GM10266 (cell line): ENCODE measurements at regions not wholly inside any gene's neighbourhood (a gene's known extent, or its start where the extent isn't known, plus 50 kb on each side); places are given as distances from the start of the nearest gene placed in this dataset.

Source experiments
- DNase-seq: peaks from one replicate; pipeline ENCODE4 v3.0.0; 2012; ENCODE audit errors: extremely low spot score
- TF ChIP-seq, protein P1 (sequence below): IDR thresholded peaks from 2 replicates; pipeline ENCODE4 v1.5.1; 2012; ENCODE audit warnings: mild to moderate bottlenecking, low read depth; ENCODE audit not compliant: control insufficient read depth, insufficient read depth; ENCODE audit errors: missing control alignments

DNA sequence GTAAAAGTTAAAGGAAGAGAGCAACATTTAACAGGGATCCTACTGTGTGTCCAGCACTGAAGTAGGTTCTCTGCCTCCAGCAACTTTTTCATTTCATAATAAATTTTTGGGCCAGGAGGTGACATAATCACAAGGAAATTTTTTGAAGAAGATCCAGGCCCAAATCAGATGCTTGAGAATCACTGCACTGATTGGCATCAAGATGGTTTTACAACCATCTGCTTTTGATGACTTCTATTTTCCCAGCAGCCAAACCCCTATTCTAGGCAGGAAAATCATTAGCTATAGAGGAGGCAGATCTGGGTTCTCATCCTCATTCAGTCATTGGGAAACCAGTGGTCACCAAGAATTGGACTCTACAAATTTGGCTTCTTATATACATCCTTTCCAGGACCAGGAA is 79.0 kb downstream of the ARL4A start:
- no peak for DNase-seq
- TF ChIP-seq, protein P1, sequence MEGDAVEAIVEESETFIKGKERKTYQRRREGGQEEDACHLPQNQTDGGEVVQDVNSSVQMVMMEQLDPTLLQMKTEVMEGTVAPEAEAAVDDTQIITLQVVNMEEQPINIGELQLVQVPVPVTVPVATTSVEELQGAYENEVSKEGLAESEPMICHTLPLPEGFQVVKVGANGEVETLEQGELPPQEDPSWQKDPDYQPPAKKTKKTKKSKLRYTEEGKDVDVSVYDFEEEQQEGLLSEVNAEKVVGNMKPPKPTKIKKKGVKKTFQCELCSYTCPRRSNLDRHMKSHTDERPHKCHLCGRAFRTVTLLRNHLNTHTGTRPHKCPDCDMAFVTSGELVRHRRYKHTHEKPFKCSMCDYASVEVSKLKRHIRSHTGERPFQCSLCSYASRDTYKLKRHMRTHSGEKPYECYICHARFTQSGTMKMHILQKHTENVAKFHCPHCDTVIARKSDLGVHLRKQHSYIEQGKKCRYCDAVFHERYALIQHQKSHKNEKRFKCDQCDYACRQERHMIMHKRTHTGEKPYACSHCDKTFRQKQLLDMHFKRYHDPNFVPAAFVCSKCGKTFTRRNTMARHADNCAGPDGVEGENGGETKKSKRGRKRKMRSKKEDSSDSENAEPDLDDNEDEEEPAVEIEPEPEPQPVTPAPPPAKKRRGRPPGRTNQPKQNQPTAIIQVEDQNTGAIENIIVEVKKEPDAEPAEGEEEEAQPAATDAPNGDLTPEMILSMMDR, result no peak

DNA sequence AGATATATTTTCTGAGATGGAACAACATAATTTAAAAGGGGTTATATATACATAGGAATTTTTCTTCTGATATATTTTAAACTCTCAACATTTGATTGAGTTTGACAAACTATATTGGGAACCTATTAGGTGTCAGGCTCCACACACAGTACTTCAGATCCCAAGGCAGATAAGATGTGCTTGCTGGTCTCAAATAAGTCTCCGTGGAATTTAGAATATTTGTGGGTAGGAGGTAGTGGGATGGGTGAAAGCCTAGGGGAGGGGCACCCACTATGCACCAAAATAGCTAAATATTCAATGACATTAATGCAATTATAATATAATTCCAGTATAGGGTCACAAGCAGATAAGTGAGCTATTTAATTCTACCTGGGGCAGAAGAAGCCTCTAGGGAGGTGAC is 81.5 kb downstream of the ARL4A start:
- no peak for DNase-seq
- TF ChIP-seq, protein P1, result no peak

DNA sequence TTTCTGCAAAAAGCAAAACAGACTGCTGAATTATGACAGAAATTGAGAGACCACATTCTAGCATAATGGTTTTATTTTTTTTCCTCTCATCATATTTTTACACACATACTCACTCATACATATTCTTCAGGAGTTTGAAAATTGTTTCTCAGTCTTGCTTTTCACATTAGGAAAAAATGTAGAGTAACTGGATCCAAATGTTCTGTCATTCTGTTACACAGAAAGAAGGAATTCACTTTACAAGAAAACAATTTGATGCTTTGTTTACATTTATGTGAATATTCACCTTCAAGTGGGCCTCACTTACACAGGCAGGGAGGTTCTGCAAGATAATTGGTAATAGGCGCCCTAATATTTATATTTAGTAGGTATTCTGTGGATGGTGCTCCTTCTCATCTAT is 82.0 kb downstream of the ARL4A start:
- TF ChIP-seq, protein P1, result no peak
- DNase-seq, result no peak

DNA sequence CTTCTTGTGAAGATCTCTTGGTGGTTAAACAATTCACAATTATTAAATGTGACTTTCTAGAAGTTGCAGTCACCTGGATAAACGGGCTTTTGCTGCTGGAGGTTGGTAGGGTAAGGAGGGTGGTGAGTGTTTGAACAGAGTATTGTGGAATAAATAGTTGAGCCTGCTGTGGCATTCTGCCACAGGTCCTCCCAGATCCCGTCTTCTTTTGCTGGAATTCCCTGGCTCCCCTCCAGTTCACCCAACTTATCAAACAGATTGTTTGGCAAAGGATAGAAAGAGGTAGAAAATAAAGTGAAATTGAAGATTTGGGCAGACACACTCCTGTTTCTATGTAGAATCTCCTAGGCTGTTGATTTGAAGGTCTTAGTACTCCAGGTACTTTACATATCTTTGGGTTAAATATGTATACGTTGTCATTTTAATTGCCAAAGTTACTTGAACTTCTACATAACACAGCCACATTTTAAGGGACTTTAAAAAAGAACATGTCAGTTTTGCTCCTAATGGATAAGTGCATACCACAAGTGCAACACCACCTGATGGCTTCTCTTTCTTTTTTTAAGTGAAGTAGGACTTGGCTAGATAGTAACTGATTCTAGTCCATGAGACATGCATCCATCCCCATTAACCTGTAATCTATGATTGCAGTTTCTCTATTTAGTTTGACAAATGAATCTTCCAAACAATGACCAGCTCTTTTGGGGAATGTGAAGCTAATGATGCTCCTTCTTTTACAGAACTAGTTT is 83.0 kb downstream of the ARL4A start:
- TF ChIP-seq, protein P1, result no peak
- DNase-seq, result no peak

DNA sequence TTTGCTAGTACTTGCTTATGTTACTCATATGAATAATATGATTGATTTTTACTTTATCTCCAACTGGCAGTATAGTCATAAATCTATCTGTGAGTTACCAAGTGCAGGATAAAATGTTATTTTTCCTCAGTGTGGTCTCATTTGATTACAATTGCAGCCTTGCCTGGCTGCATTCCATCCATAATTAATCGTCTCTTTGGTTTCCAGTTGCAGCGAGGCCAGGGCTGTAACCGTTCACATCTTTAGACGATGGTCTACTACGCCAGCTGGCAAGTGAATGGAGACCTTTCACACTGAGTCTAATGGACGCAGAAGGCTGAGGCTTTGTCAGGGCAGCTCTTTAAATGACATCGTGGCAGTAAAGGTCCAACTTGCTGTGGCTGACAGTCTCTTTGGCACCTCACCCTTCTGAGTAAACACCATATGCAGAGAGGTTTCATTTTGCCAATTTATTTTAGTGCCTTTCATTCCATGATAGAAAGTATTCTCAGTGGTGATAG is 84.0 kb downstream of the ARL4A start:
- TF ChIP-seq, protein P1, result no peak
- no peak for DNase-seq

DNA sequence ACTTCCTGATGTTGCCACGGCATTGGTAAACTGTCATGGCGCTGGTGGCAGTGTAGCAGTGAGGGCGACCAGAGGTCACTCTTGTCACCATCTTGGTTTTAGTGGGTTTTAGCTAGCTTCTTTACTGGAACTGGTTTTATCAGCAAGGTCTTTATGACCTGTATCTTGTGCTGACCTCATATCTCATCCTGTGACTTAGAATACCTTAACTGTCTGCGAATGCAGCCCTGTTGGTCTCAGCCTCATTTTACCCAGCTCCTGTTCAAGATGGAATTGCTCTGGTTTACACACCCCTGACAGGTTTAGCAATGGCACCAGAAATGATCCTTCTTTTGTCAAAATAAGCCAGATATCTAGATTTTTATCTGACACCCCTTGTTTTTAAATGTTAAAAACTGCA is 85.3 kb downstream of the ARL4A start:
- TF ChIP-seq, protein P1, result no peak
- DNase-seq, result no peak

DNA sequence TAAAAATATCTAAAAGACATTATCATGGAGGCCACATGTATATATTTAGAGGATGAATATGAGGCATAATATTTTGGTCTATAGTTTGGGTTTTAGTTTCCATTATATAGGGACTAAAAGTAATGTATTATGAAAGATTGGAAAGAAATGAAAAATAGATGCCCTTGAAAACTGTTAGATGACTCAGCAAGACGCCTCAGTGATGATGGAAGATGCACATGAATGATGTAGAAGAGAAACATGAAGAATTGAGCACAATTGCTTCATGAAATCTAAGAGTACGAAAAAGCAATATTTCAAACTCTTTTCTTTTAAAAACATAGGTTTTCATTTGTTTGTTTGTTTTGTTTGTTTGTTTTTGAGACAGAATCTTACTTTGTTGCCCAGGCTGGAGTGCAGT is 89.8 kb downstream of the ARL4A start:
- no peak for DNase-seq
- TF ChIP-seq, protein P1, result no peak
